Ectodermal cell (in vitro differentiated cells): ENCODE measurements at regions not wholly inside any gene's neighbourhood (a gene's known extent, or its start where the extent isn't known, plus 50 kb on each side); places are given as distances from the start of the nearest gene placed in this dataset.
"Not testable (repeated sequence)": the region's sequence is repeated elsewhere in the genome, so short reads cannot be mapped to it uniquely, and the experiment has no call there.

ENCODE experiments used
- H3K27ac ChIP-seq: 2 replicates; pipeline ENCODE4 v1.7.0; 2013; ENCODE audit warnings: mild to moderate bottlenecking, low read depth, low read length; ENCODE audit not compliant: insufficient read depth, poor library complexity, severe bottlenecking
- H3K27me3 ChIP-seq: 2 replicates; pipeline ENCODE4 v1.7.0; 2013; ENCODE audit warnings: mild to moderate bottlenecking, low read length; ENCODE audit not compliant: insufficient read depth, control insufficient read depth, poor library complexity, severe bottlenecking
- H3K36me3 ChIP-seq: one replicate; pipeline ENCODE4 v1.7.0; 2013; ENCODE audit warnings: low read length; ENCODE audit not compliant: control insufficient read depth, insufficient read depth
- H3K4me1 ChIP-seq: one replicate; pipeline ENCODE4 v1.7.0; 2013; ENCODE audit warnings: low read length; ENCODE audit not compliant: control insufficient read depth, insufficient read depth
- H3K4me3 ChIP-seq: 2 replicates; pipeline ENCODE4 v1.7.0; 2013; ENCODE audit warnings: low read depth, low read length, control low read depth; ENCODE audit not compliant: insufficient read depth
- H3K9me3 ChIP-seq: 2 replicates; pipeline ENCODE4 v1.7.0; 2013; ENCODE audit warnings: mild to moderate bottlenecking, low read length, moderate library complexity; ENCODE audit not compliant: control insufficient read depth
- WGBS, 2 experiments: methylation state at CpG; one replicate each; pipeline ENCODE4 v1.1.7; 2013; ENCODE audit warnings: missing lambda C conversion rate in 2 of 2; 5-methylcytosine and 5-hydroxymethylcytosine counted together

GRCh38 chr14:87046960-87047359 is 946.0 kb downstream of the GALC start:
- Histone ChIP-seq H3K27me3 (no peaks in the 10 kb centered on the region), H3K4me3 (no peak overlapping the region), H3K27ac (no peak overlapping the region), H3K36me3 (no peaks in the 10 kb centered on the region), H3K9me3 (no peaks in the 10 kb centered on the region), H3K4me1 (no peaks in the 10 kb centered on the region)
- 94 to 100% methylated on average over 1 to 2 of the region's 2 CpGs for WGBS, 2 experiments

GRCh38 chr14:87045956-87046355 is 947.0 kb downstream of the GALC start:
- Histone ChIP-seq H3K4me3 (no peak overlapping the region), H3K36me3 (no peaks in the 10 kb centered on the region), H3K27ac (no peak overlapping the region), H3K27me3 (no peaks in the 10 kb centered on the region), H3K4me1 (no peaks in the 10 kb centered on the region), H3K9me3 (no peaks in the 10 kb centered on the region)
- 91 to 96% methylated on average over 5 of the region's 5 CpGs for WGBS, 2 experiments

- Histone ChIP-seq H3K27ac (no peak overlapping the region), H3K9me3 (no peaks in the 10 kb centered on the region), H3K36me3 (no peaks in the 10 kb centered on the region), H3K27me3 (no peaks in the 10 kb centered on the region), H3K4me3 (no peak overlapping the region), H3K4me1 (no peaks in the 10 kb centered on the region)
- whole genome bisulfite sequencing, 2 experiments = 89 to 93% methylated on average over 3 of the region's 3 CpGs
Observed at GRCh38 chr14:87045246-87045645, 947.7 kb downstream of the GALC start.

GRCh38 chr14:87044807-87045206 is 948.2 kb downstream of the GALC start:
- no peaks in the 10 kb centered on the region for H3K36me3 ChIP-seq
- no peak overlapping the region for H3K4me3 ChIP-seq
- no peaks in the 10 kb centered on the region for H3K9me3 ChIP-seq
- no peak overlapping the region for H3K27ac ChIP-seq
- WGBS, 2 experiments = 81 to 95% methylated on average over 1 of the region's 1 CpG
- no peaks in the 10 kb centered on the region for H3K4me1 ChIP-seq
- H3K27me3 ChIP-seq = no peaks in the 10 kb centered on the region

- Histone ChIP-seq H3K27me3 (no peaks in the 10 kb centered on the region), H3K9me3 (no peaks in the 10 kb centered on the region), H3K36me3 (no peaks in the 10 kb centered on the region), H3K27ac (no peak overlapping the region), H3K4me1 (no peaks in the 10 kb centered on the region), H3K4me3 (no peak overlapping the region)
- WGBS, 2 experiments = 88 to 90% methylated on average over 4 of the region's 4 CpGs
Observed at GRCh38 chr14:87043667-87044200, 949.2 kb downstream of the GALC start.

- Histone ChIP-seq H3K27me3 (no peaks in the 10 kb centered on the region), H3K36me3 (no peaks in the 10 kb centered on the region), H3K4me3 (no peak overlapping the region), H3K27ac (no peak overlapping the region), H3K9me3 (no peaks in the 10 kb centered on the region), H3K4me1 (no peaks in the 10 kb centered on the region)
- WGBS, 2 experiments = 95 to 99% methylated on average over 4 of the region's 4 CpGs
Observed at GRCh38 chr14:87042354-87042753, 950.6 kb downstream of the GALC start.

GRCh38 chr14:87041290-87042020 is 951.5 kb downstream of the GALC start:
- H3K27ac ChIP-seq = no peak overlapping the region
- H3K4me3 ChIP-seq = no peak overlapping the region
- no peaks in the 10 kb centered on the region for H3K4me1 ChIP-seq
- no peaks in the 10 kb centered on the region for H3K36me3 ChIP-seq
- H3K27me3 ChIP-seq = no peaks in the 10 kb centered on the region
- 93 to 94% methylated on average over 7 of the region's 7 CpGs for WGBS, 2 experiments
- H3K9me3 ChIP-seq = no peaks in the 10 kb centered on the region

- no peaks in the 10 kb centered on the region for H3K4me1 ChIP-seq
- H3K27ac ChIP-seq = no peak overlapping the region
- H3K36me3 ChIP-seq = no peaks in the 10 kb centered on the region
- no peaks in the 10 kb centered on the region for H3K9me3 ChIP-seq
- 83 to 95% methylated on average over 1 of the region's 1 CpG for WGBS, 2 experiments
- H3K27me3 ChIP-seq = no peaks in the 10 kb centered on the region
- H3K4me3 ChIP-seq = no peak overlapping the region
Observed at GRCh38 chr14:87034680-87035079, 958.3 kb downstream of the GALC start.

GRCh38 chr14:87030197-87030596 is 962.8 kb downstream of the GALC start:
- Histone ChIP-seq H3K27me3 (no peaks in the 10 kb centered on the region), H3K9me3 (no peaks in the 10 kb centered on the region), H3K36me3 (no peaks in the 10 kb centered on the region), H3K27ac (no peak overlapping the region), H3K4me1 (no peaks in the 10 kb centered on the region), H3K4me3 (no peak overlapping the region)
- 87 to 94% methylated on average over 1 of the region's 1 CpG for WGBS, 2 experiments

- not testable (repeated sequence) for H3K27me3 ChIP-seq, H3K36me3 ChIP-seq, H3K4me3 ChIP-seq, H3K27ac ChIP-seq, H3K9me3 ChIP-seq, H3K4me1 ChIP-seq
- 44 to 74% methylated on average over 2 to 4 of the region's 4 CpGs for WGBS, 2 experiments
Observed at GRCh38 chr14:87020106-87020505, 972.9 kb downstream of the GALC start.
